Tibial artery (tissue), 4 donors: ENCODE measurements at regions not wholly inside any gene's neighbourhood (a gene's known extent, or its start where the extent isn't known, plus 50 kb on each side); places are given as distances from the start of the nearest gene placed in this dataset.

Source experiments
- DNase-seq, 2 donors: peaks; one replicate each; pipeline ENCODE4 v3.0.0-alpha.2; 2019
- H3K27ac ChIP-seq, 2 donors: fragments of 200-600 bp; sonication (generic) in 1 of 2; 1 replicate in 1 of 2; 2 replicates in 1 of 2; pipeline ENCODE4 v1.5.1; 2018 to 2019; ENCODE audit warnings: mild to moderate bottlenecking in 1 of 2
- H3K27me3 ChIP-seq, 2 donors: fragments of 200-600 bp; sonication (generic) in 1 of 2; one replicate each; pipeline versions ENCODE4 v1.5.1 to v1.6.0; 2016 to 2019
- H3K36me3 ChIP-seq, 3 donors: fragments of 200-600 bp; sonication (generic) in 2 of 3; one replicate each; pipeline ENCODE4 v1.5.1; 2016 to 2019; ENCODE audit warnings: mild to moderate bottlenecking in 2 of 3
- H3K4me1 ChIP-seq, 4 donors: fragments of 200-600 bp; sonication (generic) in 2 of 4; 1 replicate in 3 of 4; 2 replicates in 1 of 4; pipeline ENCODE4 v1.5.1; 2016 to 2019
- H3K4me3 ChIP-seq, 2 donors: fragments of 200-600 bp; sonication (generic) in 1 of 2; 1 replicate in 1 of 2; 2 replicates in 1 of 2; pipeline ENCODE4 v1.5.1; 2018 to 2019; ENCODE audit warnings: mild to moderate bottlenecking in 2 of 2
- H3K9me3 ChIP-seq, 3 donors: fragments of 200-600 bp; sonication (generic) in 1 of 3; one replicate each; pipeline ENCODE4 v1.5.1; 2016 to 2019
- CTCF ChIP-seq, 2 experiments: fragments of 200-600 bp in 1 of 2; fragments of 450-650 bp in 1 of 2; IDR thresholded peaks; one replicate each; pipeline ENCODE4 v1.5.1; 2017 to 2019; ENCODE audit warnings: antibody characterized with exemption in 2 of 2, mild to moderate bottlenecking in 1 of 2, moderate library complexity in 1 of 2
- intact Hi-C: fragments of 100-400 bp; cut with DNase I; formaldehyde crosslinking; loops from one replicate; pipeline ENCODE4 v1.15.0; 2023; ENCODE audit warnings: low total_unique reads

GRCh38 chr10:35885076-35885475 is 243.0 kb upstream of the FZD8 start:
- H3K4me1 ChIP-seq = no peaks in the 10 kb centered on the region
- TF ChIP-seq CTCF (IDR thresholded peaks at IDR 0.05) = no peak
- no peaks in the 10 kb centered on the region for H3K9me3 ChIP-seq
- no peaks in the 10 kb centered on the region for H3K27me3 ChIP-seq
- no peak overlapping the region for H3K27ac ChIP-seq
- intact Hi-C loops = no loop called here
- H3K36me3 ChIP-seq = no peaks in the 10 kb centered on the region
- no peak overlapping the region for H3K4me3 ChIP-seq
- DNase-seq = no peak

- Histone ChIP-seq H3K4me1 (no peaks in the 10 kb centered on the region), H3K27ac (no peak overlapping the region), H3K9me3 (no peaks in the 10 kb centered on the region), H3K27me3 (no peaks in the 10 kb centered on the region), H3K4me3 (no peak overlapping the region), H3K36me3 (no peaks in the 10 kb centered on the region)
- no peak for DNase-seq
- intact Hi-C loops = no loop called here
- TF ChIP-seq CTCF (IDR thresholded peaks at IDR 0.05) = no peak
These were observed 242.6 kb upstream of the FZD8 start for GRCh38 chr10:35884657-35885071.

GRCh38 chr10:35882422-35883150 is 240.5 kb upstream of the FZD8 start:
- H3K27me3 ChIP-seq = no peaks in the 10 kb centered on the region
- no peak overlapping the region for H3K27ac ChIP-seq
- intact Hi-C loops = no loop called here
- H3K4me1 ChIP-seq = no peaks in the 10 kb centered on the region
- no peak overlapping the region for H3K4me3 ChIP-seq
- H3K36me3 ChIP-seq = no peaks in the 10 kb centered on the region
- DNase-seq = no peak
- H3K9me3 ChIP-seq = no peaks in the 10 kb centered on the region
- no peak for TF ChIP-seq CTCF (IDR thresholded peaks at IDR 0.05)

GRCh38 chr10:35881320-35881719 is 239.2 kb upstream of the FZD8 start:
- H3K27ac ChIP-seq = no peak overlapping the region
- no peak for TF ChIP-seq CTCF (IDR thresholded peaks at IDR 0.05)

GRCh38 chr10:35876248-35876647 is 234.2 kb upstream of the FZD8 start:
- TF ChIP-seq CTCF (IDR thresholded peaks at IDR 0.05) = no peak
- H3K36me3 ChIP-seq = no peaks in the 10 kb centered on the region
- peaks cover 0 to 18% (median 4%) of the 10 kb centered on the region in 4 donors for H3K4me1 ChIP-seq
- no peaks in the 10 kb centered on the region for H3K9me3 ChIP-seq
- DNase-seq = no peak
- intact Hi-C loops = no loop called here
- no peak overlapping the region for H3K27ac ChIP-seq
- H3K4me3 ChIP-seq = no peak overlapping the region
- H3K27me3 ChIP-seq = no peaks in the 10 kb centered on the region

More at GRCh38 chr10:35881320-35881719, 239.2 kb upstream of the FZD8 start:
- no peak overlapping the region for H3K4me3 ChIP-seq
- no peaks in the 10 kb centered on the region for H3K36me3 ChIP-seq
- H3K4me1 ChIP-seq = peaks cover 0 to under 1% (median 0%) of the 10 kb centered on the region in 4 donors
- no peaks in the 10 kb centered on the region for H3K9me3 ChIP-seq
- no peaks in the 10 kb centered on the region for H3K27me3 ChIP-seq
- no peak for DNase-seq
- intact Hi-C loops = no loop called here
